ENCODE measurements at regions not wholly inside any gene's neighbourhood (a gene's known extent, or its start where the extent isn't known, plus 50 kb on each side); places are given as distances from the start of the nearest gene placed in this dataset.

GRCh38 chr4:98754736-98755135 lies 96.3 kb upstream of the TSPAN5 start:
- no peak for DNase-seq

DNA sequence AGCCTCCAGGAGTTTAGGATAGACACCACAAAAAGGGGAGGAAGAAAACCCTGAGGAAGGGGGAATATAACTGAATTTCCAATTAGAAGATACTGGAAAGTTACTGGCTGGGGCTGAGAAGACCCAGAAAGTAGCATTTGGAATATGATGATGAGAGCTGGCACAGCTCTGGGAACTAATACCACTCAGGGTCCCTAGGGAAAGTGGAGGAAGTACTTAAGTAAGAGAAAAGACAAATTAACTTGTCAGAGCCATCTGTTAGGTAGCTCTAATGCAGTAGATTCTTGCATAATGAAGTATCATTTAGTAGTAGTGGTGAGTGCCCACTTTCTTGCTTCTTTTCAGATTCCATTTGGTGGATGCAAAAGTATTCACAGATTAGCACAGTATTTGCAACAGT lies 90.8 kb upstream of the TSPAN5 start:
- no peak for DNase-seq

GRCh38 chr4:98748609-98749008 lies 90.2 kb upstream of the TSPAN5 start:
- DNase-seq: no peak

- no peak for DNase-seq
These were observed 89.1 kb upstream of the TSPAN5 start for GRCh38 chr4:98747393-98748091.

- no peak for DNase-seq
These were observed 88.5 kb upstream of the TSPAN5 start for GRCh38 chr4:98746936-98747335.

DNA sequence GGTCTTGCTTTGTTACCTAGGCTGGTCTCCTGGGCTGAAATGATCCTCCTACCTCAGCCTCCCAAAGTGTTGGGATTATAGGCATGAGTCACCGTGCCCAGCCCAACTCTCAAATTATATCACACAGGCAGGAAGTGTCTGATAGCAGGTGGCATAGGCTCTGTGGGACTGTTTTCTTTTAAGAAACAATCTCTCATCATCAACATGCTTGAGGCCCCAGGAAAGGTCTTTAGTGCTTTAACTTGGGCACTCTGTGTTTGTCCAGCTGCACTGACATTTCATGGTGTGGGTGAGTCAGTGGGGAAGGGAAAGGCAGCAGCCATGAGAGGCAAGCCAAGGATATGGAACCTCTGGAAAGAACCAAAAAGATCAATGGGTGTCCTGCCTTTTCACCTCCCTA lies 88.1 kb upstream of the TSPAN5 start:
- no peak for DNase-seq

GRCh38 chr4:98745366-98745765 lies 87.0 kb upstream of the TSPAN5 start:
- DNase-seq: no peak

GRCh38 chr4:98744372-98745150 lies 86.2 kb upstream of the TSPAN5 start:
- no peak for DNase-seq

GRCh38 chr4:98741952-98742351 lies 83.5 kb upstream of the TSPAN5 start:
- DNase-seq: no peak

GRCh38 chr4:98739751-98740150 lies 81.3 kb upstream of the TSPAN5 start:
- no peak for DNase-seq

DNA sequence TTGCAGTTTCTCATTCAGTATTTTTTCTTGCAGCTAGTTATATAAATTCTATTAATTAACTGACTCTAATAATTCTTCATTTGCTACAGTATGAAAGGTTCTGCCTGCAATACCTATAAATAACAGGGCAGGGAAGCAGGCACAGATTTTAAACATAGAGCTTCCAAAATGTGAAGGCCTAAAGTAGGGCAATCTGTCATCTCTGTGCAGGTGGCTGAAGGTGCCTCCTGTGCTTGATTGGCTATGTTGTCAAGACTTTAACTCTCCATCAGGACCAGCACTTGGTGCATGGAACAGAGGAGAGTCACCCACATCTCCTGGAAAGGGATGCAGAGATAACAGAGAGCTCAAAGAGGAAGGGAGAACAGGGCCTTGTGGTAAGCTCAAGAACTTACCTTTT lies 75.2 kb upstream of the TSPAN5 start:
- no peak for DNase-seq

DNA sequence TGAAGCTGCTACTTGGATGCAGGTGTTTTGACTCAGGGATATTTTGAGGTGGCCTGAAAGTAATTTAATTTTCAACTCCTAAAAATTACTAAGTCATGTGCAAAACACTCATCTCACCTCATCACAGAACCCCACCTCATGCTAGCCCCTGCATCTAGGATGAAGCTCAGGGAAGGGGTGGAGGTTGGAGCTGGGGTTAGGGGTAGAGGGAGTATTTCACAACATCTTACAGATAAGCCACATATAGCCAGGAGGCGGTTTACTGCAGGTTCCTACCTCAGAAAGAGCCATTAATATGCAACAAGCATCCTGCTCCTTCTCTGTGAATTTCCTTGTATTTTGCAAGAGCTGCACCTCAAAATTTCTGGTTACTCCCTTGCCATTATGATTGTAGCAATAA lies 70.5 kb upstream of the TSPAN5 start:
- no peak for DNase-seq

DNA sequence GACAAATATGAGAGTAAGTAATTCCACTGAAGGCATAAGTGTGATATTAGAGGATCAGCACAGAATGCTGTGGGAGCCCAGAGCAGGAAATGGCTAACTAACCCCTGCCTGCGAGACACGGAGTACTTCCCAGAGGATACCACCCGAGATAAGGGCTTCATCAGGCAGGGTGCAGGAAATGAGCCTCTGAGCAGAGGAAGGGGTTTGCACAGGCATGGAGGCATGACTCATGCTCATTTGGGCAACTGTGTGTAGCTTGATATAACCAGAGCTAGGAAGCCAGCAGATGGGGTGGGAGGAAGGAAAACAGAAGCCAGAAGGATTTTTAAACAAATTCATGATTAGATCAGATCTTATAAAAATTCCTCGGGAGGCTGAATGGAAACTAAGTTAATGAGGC lies 70.0 kb upstream of the TSPAN5 start:
- DNase-seq: no peak

DNA sequence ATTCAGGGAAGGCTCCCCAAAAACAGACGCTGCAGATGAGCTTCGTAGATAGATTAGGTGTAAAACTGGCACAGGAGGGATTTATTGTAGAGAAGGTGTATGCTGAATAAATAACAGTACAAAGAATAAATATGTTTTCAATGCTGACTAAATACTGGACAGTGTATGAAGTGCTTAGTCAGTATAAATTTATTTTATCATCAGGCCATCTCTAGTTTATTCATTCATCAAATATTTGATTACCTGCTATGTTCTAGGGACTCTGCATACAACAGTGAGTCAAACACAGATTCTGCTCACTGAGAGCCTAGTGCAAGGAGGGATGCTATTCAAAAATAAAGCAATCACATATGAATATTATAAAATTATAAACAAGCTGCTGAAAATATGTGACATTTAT lies 63.6 kb upstream of the TSPAN5 start:
- no peak for DNase-seq

DNA sequence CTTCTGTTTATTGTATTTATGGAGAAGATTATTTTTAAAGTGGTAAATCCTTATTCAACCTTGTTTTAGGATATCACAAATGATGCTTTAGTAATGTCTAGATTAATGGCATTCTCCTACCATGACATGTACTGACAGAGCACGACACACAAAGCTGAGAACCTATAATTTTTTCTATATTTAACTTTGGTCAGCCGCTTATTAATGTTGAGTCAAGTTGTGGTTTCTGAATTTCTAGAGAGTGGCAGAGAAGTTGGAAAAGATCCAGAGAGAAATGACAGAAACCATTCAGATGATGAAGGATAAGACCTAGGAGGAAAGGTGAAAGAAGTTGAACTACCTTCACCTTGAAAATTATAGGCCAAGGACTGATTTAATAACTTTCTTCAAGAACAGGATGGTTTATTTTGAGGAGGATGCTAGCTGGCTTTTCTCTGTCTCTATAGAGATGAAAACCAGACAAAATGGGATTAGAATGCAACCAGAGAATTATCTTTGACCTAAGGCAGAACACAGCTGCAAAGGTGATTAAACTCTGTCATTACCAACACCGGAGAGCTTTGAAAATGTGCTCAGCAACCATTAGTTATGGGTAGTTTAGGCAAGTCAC lies 62.6 kb upstream of the TSPAN5 start:
- DNase-seq: no peak

GRCh38 chr4:98716796-98717195 lies 58.4 kb upstream of the TSPAN5 start:
- DNase-seq: no peak

DNA sequence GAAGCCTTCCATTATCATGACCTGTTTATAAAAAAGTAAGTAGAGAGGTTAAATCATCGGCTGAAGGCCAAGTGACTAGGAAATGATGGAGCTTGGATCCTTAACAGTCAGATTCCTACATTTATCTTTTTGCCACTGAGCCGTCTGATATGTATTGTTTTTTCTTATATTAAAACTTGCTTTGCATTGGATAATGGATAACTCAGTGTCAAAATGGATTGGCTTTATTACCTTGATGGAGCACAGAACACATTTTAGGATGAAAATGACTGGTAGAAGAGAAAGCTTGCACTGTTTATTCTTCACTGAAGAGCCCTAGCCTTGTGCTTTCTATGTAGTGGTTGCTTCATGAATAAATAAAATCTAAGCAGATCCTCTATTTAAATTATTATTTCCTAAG lies 54.2 kb upstream of the TSPAN5 start:
- DNase-seq: no peak

DNA sequence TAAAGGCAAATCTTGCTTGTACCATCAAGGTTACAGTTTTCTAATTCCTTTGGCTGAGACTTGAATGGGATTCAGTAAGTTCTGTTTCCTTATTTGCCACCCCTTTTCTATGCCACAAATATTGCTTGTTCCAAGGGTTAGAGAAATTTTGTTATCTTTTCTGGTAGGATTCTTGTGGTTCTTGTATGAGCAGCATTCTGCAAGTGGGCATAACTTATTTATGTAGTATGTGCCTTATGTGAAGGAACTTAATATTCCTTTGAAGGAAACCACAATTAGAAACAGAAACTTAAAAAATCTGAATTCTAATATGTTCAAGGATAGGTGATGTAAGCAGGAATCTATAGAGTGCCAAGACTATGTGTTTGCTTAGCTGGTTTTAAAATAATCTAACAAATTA lies 53.1 kb upstream of the TSPAN5 start:
- DNase-seq: no peak

- no peak for DNase-seq
These were observed 52.4 kb upstream of the TSPAN5 start for GRCh38 chr4:98710831-98711230.
